Effector memory CD4-positive, alpha-beta T cell (primary cell): ENCODE measurements at regions not wholly inside any gene's neighbourhood (a gene's known extent, or its start where the extent isn't known, plus 50 kb on each side); places are given as distances from the start of the nearest gene placed in this dataset.

ENCODE experiments used
- DNase-seq, 3 donors: peaks; one replicate each; pipeline ENCODE4 v3.0.0-alpha.2; 2020
- H3K27ac ChIP-seq: 2 replicates; pipeline ENCODE4 v1.7.0; 2013; ENCODE audit warnings: mild to moderate bottlenecking, low read length, moderate library complexity; ENCODE audit not compliant: insufficient read depth, poor library complexity, severe bottlenecking
- H3K27me3 ChIP-seq: replicated peaks from 2 replicates; pipeline ENCODE4 v1.7.0; 2013; ENCODE audit warnings: mild to moderate bottlenecking, low read length; ENCODE audit not compliant: insufficient read depth, control insufficient read depth, poor library complexity, severe bottlenecking
- H3K36me3 ChIP-seq: 2 replicates; pipeline ENCODE4 v1.7.0; 2013; ENCODE audit warnings: mild to moderate bottlenecking, low read length, moderate library complexity; ENCODE audit not compliant: control insufficient read depth, insufficient read depth
- H3K4me1 ChIP-seq: 2 replicates; pipeline ENCODE4 v1.7.0; 2013; ENCODE audit warnings: low read length, mild to moderate bottlenecking; ENCODE audit not compliant: control insufficient read depth, insufficient read depth, poor library complexity, severe bottlenecking
- H3K4me3 ChIP-seq: 2 replicates; pipeline ENCODE4 v1.7.0; 2013; ENCODE audit warnings: low read length, low read depth, mild to moderate bottlenecking; ENCODE audit not compliant: insufficient read depth, poor library complexity, severe bottlenecking
- H3K9me3 ChIP-seq: 2 replicates; pipeline ENCODE4 v1.7.0; 2013; ENCODE audit warnings: mild to moderate bottlenecking, low read length, moderate library complexity; ENCODE audit not compliant: control insufficient read depth

DNA sequence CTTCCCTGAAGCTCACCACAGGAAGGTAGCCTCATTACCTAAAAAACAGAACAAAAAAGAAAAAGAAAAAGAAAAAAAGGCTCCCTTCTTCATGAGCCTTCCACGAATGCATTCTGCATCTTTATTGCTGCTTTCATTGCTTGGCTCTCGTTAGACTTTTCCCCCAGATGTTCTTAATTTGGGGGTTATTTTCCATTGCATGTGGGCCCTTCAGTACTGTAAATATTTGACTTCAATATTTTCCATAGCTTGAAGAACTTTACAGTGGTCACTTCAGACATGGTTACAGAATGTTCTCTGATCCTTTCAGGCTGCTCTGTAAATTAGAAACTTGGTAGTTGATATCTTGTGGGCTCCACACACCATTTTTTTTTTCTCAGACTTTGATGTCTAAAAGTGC, 65.6 kb upstream of the COPS8 start:
- H3K27me3 ChIP-seq, result no peaks in the 10 kb centered on the region
- H3K4me1 ChIP-seq, result no peaks in the 10 kb centered on the region
- no peak for DNase-seq
- H3K4me3 ChIP-seq, result no peak overlapping the region
- no peaks in the 10 kb centered on the region for H3K9me3 ChIP-seq
- no peak overlapping the region for H3K27ac ChIP-seq
- H3K36me3 ChIP-seq, result no peaks in the 10 kb centered on the region

DNA sequence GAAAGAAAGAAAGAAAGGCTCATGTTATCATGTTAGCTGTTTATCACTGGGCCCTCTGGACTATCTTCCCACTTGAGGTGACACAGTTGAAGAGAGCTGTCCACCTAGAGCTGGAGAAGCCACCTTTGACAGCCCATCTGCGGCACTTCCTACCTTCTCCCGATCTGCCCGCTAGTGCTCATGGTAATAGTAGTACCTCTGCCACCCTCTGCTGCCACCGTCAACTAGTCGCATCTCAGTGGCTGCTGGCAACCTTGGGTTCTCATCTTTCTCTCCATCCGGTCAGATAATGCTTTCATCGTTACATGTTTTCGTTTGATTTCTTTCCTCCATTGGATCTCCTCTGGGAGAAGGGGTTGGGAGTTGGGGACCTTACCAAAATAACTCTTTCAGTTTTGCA, 63.2 kb upstream of the COPS8 start:
- no peaks in the 10 kb centered on the region for H3K4me1 ChIP-seq
- no peaks in the 10 kb centered on the region for H3K9me3 ChIP-seq
- H3K27me3 ChIP-seq, result no peaks in the 10 kb centered on the region
- no peak for DNase-seq
- no peaks in the 10 kb centered on the region for H3K36me3 ChIP-seq
- no peak overlapping the region for H3K27ac ChIP-seq
- no peak overlapping the region for H3K4me3 ChIP-seq

DNA sequence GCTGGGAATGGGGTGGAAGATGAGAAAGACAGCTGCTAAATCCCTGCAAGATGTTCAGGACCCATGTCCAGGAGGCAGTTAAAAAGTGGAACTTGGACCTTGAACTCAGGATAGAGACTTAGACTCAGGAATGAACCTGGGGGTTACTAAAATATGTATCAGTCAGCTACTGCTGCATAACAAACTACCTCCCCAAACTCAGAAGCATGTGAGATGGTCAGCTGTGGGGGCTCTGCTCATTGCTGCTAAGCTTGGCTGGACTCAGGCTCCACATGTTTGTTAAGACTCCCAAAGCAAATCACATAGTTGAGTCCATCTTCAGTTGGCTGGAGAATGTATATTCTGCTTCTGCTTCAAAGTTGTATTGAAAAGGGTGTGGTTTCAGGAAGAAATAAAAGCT, 61.4 kb upstream of the COPS8 start:
- no peak for DNase-seq
- H3K4me3 ChIP-seq, result no peak overlapping the region
- no peak overlapping the region for H3K27ac ChIP-seq
- no peaks in the 10 kb centered on the region for H3K36me3 ChIP-seq
- no peaks in the 10 kb centered on the region for H3K27me3 ChIP-seq
- no peaks in the 10 kb centered on the region for H3K9me3 ChIP-seq
- no peaks in the 10 kb centered on the region for H3K4me1 ChIP-seq

DNA sequence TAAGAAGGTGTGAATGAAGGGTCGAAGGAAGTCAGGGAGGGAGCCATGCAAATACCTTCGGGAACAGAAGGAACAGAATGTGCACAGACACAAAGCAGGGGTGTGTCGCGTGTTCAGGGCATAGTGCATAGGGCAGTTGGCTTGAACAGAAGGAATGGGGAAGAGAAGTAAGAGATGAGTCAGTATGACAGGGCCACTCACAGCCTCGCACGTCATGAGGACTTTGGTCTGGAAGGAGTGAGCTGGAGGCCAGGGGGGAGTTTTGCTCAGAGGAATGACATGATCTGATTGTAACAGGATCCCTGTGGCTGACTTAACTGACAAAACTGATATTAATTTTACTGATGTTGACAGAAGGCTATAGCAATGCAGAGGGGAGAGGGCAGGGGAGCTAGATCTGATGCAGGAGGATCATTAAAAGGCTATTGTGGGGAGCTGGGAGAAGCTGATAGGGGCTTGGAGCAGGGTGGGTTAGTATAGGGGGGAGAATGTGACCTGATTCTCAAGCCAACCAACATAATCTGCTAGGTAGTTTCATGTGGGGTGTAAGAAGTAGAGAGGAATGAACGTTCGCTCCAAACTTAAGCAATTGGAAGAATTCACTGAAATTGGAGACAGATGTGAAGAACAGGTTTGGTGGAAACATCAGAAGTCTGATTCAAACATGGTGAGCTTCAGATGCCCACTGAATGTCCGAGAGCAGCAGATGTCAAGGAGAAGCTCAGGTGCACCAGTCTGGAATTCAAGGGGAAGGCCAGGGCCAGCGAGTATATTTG, 60.4 kb upstream of the COPS8 start:
- H3K36me3 ChIP-seq, result no peaks in the 10 kb centered on the region
- H3K4me1 ChIP-seq, result no peaks in the 10 kb centered on the region
- H3K27ac ChIP-seq, result no peak overlapping the region
- H3K4me3 ChIP-seq, result no peak overlapping the region
- H3K9me3 ChIP-seq, result no peaks in the 10 kb centered on the region
- no peaks in the 10 kb centered on the region for H3K27me3 ChIP-seq
- DNase-seq, result no peak

DNA sequence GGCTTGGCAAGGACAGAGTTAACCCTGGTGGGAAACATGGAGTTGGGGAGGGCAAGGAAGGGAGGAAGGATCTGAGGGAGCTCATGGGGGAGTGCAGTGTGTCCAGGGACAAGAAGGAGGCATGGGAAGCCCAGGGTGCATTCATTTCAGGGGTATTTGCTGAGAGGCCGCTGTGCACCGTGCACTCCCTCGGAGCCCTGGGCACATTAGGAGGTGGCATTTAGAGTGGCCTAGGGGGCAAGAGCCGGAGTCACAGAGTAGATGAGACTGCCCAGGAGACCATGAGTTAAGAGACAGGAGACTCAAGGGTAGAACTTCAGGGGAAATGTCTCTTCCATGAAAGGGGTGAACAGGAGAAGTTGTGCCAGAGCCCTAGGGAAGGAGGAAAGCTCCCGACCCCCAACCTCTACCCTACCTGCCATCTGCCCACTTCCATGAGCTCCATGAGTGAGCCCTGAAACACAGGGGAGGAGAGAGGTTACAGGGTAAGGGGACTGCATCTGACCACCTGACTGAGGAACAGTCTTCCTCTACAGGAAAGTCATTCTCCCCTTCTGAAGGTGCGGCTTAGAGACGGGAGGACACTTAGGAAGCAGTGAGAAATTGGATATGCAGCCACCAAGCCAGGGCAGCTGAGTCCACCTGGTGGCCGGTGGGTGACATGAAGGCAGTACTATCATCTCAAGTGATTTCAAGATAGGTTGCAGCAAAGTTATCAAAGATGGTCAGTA, 58.5 kb upstream of the COPS8 start:
- Histone ChIP-seq H3K4me1 (no peaks in the 10 kb centered on the region), H3K36me3 (no peaks in the 10 kb centered on the region), H3K9me3 (no peaks in the 10 kb centered on the region), H3K4me3 (no peak overlapping the region), H3K27me3 (no peaks in the 10 kb centered on the region), H3K27ac (no peak overlapping the region)
- DNase-seq, result peak in 2 of 3 donors; percentile 5 to 14

DNA sequence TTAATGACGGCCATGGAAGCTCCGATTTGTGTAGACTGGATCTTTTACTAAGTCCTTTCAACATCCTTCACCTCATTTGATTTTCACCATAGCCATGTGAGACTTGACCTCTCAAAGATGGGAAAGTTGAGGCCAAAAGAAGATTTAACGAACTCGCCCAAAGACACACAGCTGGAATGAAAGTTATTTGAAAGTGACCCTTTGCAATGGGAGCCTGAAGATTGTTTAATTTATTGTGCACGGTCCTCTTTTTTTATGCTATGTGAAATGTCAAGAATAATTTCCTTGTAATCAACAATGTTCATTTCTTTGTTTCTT, 58.0 kb upstream of the COPS8 start:
- H3K4me1 ChIP-seq, result no peaks in the 10 kb centered on the region
- no peak overlapping the region for H3K27ac ChIP-seq
- DNase-seq, result no peak
- no peaks in the 10 kb centered on the region for H3K36me3 ChIP-seq
- H3K9me3 ChIP-seq, result no peaks in the 10 kb centered on the region
- H3K4me3 ChIP-seq, result no peak overlapping the region
- H3K27me3 ChIP-seq, result no peaks in the 10 kb centered on the region

DNA sequence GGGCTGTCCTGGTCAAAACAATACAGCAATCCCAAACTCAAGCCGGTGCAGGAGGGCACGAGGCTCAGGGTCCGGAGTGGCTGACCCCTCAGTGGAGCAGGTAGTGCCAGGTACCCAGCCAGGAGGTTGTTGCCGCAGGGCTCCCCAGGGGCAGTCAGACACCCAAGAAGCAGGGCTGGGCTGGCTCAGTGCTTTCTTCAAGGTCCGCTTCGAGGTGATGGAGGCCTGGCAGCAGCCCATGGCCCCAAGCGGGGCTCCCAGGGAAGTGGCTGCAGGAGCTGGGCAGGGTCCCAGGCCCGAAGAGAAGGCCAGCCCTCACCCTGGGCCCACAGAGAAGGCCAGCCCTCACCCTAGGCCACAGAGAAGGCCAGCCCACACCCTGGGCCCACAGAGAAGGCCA, 55.3 kb upstream of the COPS8 start:
- H3K27ac ChIP-seq, result no peak overlapping the region
- no peaks in the 10 kb centered on the region for H3K9me3 ChIP-seq
- no peak for DNase-seq
- no peaks in the 10 kb centered on the region for H3K4me1 ChIP-seq
- H3K36me3 ChIP-seq, result no peaks in the 10 kb centered on the region
- H3K27me3 ChIP-seq, result no peaks in the 10 kb centered on the region
- no peak overlapping the region for H3K4me3 ChIP-seq

DNA sequence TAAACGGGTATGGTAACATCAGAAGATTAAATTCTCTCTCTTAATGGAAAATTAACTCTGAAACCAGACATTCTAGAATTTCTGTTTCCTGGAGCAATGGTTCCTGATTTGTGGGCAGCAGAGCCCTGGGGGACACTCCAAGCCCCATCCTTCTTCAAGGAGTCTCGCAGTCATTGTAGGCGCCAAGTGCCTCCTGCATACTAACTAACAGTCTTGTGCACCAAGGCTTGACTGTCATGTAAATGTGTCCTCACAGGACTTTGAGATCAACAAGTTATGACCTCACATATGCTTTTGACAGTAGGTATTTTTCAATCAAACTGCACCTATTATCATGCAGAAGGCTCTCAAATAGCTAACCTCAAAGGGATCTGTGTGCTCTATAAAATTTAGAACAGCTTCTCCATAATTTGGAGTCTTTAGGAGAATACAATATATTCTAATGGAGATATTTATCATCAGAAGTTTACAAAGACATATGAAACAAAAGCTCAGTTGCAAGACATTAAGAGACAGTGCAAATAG, 52.1 kb upstream of the COPS8 start:
- Histone ChIP-seq H3K27ac (no peak overlapping the region), H3K4me1 (no peaks in the 10 kb centered on the region), H3K36me3 (no peaks in the 10 kb centered on the region), H3K9me3 (no peaks in the 10 kb centered on the region), H3K27me3 (no peaks in the 10 kb centered on the region), H3K4me3 (no peak overlapping the region)
- no peak for DNase-seq

DNA sequence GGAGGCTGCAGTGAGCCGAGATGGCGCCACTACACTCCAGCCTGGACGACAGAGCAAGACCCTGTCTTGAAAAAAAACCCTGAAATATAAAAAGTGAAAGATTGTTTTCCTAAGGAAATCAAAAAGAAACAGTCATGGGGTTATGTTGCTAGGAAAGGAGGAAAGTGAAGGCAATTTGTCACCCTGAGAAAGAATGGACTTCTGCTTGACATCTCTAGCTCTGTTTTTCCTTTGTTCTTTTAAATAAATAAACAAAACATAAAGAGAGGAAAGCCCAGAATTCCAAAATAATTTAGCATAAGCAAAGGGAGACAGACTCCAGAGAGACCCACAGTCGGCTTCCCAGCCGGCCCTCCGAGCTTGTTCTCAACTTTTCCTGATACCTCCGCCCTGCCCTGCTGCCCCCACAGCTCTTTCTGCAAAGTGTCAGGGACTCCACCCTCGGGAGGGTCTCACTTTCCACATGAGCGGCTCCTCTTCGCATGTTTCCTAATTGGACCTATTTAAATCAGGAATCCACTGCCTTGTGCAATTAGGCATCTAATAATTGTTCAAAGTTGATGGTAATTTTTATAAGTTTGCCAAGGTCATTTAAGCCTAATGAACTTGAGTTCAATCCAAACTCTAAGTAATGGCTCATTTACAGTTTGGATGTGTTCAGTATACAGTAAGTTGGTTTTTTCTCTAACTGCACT, 49.8 kb upstream of the COPS8 start:
- Histone ChIP-seq H3K4me1 (no peaks in the 10 kb centered on the region), H3K36me3 (no peaks in the 10 kb centered on the region), H3K27ac (no peak overlapping the region), H3K27me3 (no peaks in the 10 kb centered on the region), H3K9me3 (no peaks in the 10 kb centered on the region), H3K4me3 (no peak overlapping the region)
- no peak for DNase-seq
